ENCODE measurements at regions not wholly inside any gene's neighbourhood (a gene's known extent, or its start where the extent isn't known, plus 50 kb on each side); places are given as distances from the start of the nearest gene placed in this dataset.
"Not testable (repeated sequence)": the region's sequence is repeated elsewhere in the genome, so short reads cannot be mapped to it uniquely, and the experiment has no call there.

DNA sequence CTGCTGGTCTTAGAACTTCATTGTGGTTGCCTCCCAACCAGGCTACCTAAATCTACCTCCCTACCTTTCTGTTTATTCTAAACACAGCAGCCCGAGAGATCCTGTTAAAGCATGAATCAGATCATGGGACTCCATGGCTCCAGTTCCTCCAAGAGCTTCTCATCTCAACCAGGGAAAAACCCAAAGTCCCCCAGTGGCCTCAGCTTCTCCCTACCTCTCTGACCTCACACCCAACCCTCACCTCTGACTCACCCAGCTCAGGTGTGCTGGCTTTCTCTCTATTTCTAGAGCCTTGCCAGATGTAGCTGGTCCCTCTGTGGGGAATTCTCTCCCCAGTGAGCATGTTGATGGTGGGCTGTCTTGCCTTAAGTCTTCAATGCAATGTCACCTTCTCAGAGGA lies 93.8 kb upstream of the COPS8 start:
- no peak overlapping the region for H3K27ac Mint-ChIP-seq
- no peaks in the 10 kb centered on the region for H3K36me3 Mint-ChIP-seq
- H3K27me3 Mint-ChIP-seq, result peaks cover 67% of the 10 kb centered on the region
- no peak overlapping the region for H3K4me3 Mint-ChIP-seq
- ATAC-seq, result no peak
- H3K9me3 Mint-ChIP-seq, result no peaks in the 10 kb centered on the region
- H3K4me1 Mint-ChIP-seq, result no peaks in the 10 kb centered on the region

DNA sequence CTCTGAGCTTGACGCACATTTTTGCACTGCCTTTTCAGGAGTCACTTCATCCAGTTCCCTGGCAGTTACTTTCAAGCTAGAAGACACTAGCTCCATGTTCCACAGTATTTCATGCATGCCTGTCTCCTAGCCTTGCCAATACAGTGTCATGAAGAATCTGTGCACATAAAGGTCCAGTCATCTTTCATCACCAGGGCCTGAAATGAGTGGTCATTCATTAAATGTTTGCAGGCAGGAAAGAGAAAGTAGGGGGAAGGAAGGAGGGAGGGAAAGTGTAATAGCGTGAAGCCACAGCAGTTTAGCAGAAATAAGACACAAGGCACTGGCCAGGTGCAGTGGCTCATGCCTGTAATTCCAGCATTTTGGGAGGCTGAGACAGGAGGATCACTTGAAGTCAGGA lies 92.4 kb upstream of the COPS8 start:
- Mint-ChIP-seq H3K27me3 (peaks cover 74% of the 10 kb centered on the region), H3K4me3 (no peak overlapping the region), H3K27ac (no peak overlapping the region), H3K36me3 (no peaks in the 10 kb centered on the region), H3K4me1 (no peaks in the 10 kb centered on the region), H3K9me3 (no peaks in the 10 kb centered on the region)
- ATAC-seq, result no peak

DNA sequence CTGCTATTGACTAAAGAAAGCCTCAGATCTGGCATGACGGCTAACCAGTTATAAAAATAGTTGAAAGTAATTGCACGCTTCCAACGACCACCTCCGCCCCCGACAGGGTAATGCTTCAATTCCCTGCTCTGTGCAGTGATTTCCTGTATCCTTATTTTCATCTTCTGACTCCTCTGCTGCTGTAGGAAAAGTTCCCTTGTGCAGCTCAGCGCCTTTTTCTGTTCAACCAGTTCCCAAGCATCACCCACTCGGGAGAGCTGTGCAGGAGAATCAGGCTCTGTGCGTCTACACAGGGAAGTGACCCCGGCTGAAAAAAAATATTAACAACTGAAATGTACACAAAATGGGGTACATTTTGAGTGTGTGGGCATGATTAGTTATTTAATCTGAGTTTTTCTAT lies 91.3 kb upstream of the COPS8 start:
- H3K9me3 Mint-ChIP-seq, result no peaks in the 10 kb centered on the region
- no peak overlapping the region for H3K4me3 Mint-ChIP-seq
- peaks cover 71% of the 10 kb centered on the region for H3K27me3 Mint-ChIP-seq

GRCh38 chr2:236997069-236997715 lies 88.5 kb upstream of the COPS8 start:
- ATAC-seq, result no peak
- no peaks in the 10 kb centered on the region for H3K4me1 Mint-ChIP-seq
- H3K27ac Mint-ChIP-seq, result no peak overlapping the region
- peaks cover 67% of the 10 kb centered on the region for H3K27me3 Mint-ChIP-seq
- no peaks in the 10 kb centered on the region for H3K9me3 Mint-ChIP-seq
- H3K36me3 Mint-ChIP-seq, result no peaks in the 10 kb centered on the region
- no peak overlapping the region for H3K4me3 Mint-ChIP-seq

More for the DNA sequence above, 91.3 kb upstream of the COPS8 start:
- H3K4me1 Mint-ChIP-seq, result no peaks in the 10 kb centered on the region
- no peak for ATAC-seq
- H3K36me3 Mint-ChIP-seq, result no peaks in the 10 kb centered on the region
- H3K27ac Mint-ChIP-seq, result no peak overlapping the region

- Mint-ChIP-seq H3K27ac (no peak overlapping the region), H3K4me1 (no peaks in the 10 kb centered on the region), H3K27me3 (peaks cover 57% of the 10 kb centered on the region), H3K4me3 (no peak overlapping the region), H3K9me3 (no peaks in the 10 kb centered on the region), H3K36me3 (no peaks in the 10 kb centered on the region)
- no peak for ATAC-seq
Observed at GRCh38 chr2:236998236-236998635, 87.5 kb upstream of the COPS8 start.

DNA sequence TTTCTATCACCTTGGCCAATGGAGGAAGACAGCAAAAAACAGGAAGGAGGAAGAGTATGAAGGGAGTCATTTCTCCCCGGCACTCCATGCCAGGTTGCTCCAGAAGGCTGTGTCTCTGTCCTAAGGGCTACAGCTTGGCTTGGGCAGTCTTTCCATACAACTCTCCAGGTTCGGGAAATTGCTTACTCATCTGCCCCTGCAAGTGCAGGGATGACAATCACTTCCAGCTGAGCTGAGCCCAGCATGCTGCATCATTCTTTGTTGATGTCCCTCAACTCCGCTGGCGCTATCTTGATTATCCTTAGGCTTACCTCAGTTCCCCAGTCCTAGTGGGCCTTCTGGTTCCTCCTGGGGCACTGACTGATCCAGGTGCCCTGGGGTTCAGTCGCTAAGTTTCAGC lies 86.9 kb upstream of the COPS8 start:
- no peaks in the 10 kb centered on the region for H3K4me1 Mint-ChIP-seq
- H3K27ac Mint-ChIP-seq, result no peak overlapping the region
- H3K4me3 Mint-ChIP-seq, result no peak overlapping the region
- peaks cover 55% of the 10 kb centered on the region for H3K27me3 Mint-ChIP-seq
- H3K9me3 Mint-ChIP-seq, result no peaks in the 10 kb centered on the region
- H3K36me3 Mint-ChIP-seq, result no peaks in the 10 kb centered on the region
- no peak for ATAC-seq

- H3K27me3 Mint-ChIP-seq, result peaks cover 55% of the 10 kb centered on the region
- H3K9me3 Mint-ChIP-seq, result no peaks in the 10 kb centered on the region
- no peaks in the 10 kb centered on the region for H3K4me1 Mint-ChIP-seq
- ATAC-seq, result no peak
- H3K27ac Mint-ChIP-seq, result no peak overlapping the region
- H3K36me3 Mint-ChIP-seq, result no peaks in the 10 kb centered on the region
- H3K4me3 Mint-ChIP-seq, result no peak overlapping the region
Observed at GRCh38 chr2:237000481-237000880, 85.2 kb upstream of the COPS8 start.

DNA sequence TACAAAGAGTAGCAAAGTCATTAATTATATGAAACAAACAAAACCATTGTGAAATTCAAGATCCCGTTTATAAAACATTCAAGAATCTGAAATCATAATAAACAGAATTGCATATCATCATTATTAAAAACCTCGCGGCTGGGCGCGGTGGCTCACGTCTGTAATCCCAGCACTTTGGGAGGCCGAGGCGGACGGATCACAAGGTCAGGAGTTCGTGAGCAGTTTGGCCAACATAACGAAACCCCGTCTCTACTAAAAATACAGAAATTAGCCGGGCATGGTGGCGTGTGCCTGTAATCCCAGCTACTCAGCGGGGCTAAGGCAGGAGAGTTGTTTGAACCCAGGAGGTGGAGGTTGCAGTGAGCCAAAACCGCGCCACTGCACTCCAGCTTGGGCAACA lies 80.3 kb upstream of the COPS8 start:
- H3K27ac Mint-ChIP-seq, H3K4me3 Mint-ChIP-seq, ATAC-seq, H3K36me3 Mint-ChIP-seq, H3K9me3 Mint-ChIP-seq, H3K4me1 Mint-ChIP-seq: not testable (repeated sequence)
- peaks cover 31% of the 10 kb centered on the region for H3K27me3 Mint-ChIP-seq

GRCh38 chr2:237011206-237011795 lies 74.4 kb upstream of the COPS8 start:
- Mint-ChIP-seq H3K4me1 (no peaks in the 10 kb centered on the region), H3K27ac (no peak overlapping the region), H3K9me3 (no peaks in the 10 kb centered on the region), H3K27me3 (peaks cover 14% of the 10 kb centered on the region), H3K4me3 (no peak overlapping the region), H3K36me3 (no peaks in the 10 kb centered on the region)
- no peak for ATAC-seq

DNA sequence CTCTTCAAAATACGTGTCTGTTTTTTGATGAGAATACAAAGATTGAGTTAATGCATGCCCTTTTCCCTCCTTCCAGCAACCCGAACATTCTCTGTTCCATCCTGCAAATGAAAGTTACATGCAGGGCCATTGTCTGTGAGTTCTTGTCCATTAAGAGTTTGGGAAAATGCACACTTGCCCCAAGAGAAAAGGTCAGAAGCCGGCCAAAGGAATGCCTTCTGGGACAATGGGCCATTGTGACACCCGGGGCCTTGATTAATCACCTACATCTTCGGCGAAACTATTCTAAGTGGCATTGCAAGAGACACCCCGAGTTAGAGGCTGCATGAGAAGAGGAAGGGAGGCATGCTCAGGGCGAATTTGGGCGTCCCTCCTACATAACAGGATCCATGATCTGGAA lies 73.7 kb upstream of the COPS8 start:
- no peak overlapping the region for H3K4me3 Mint-ChIP-seq
- peaks cover 14% of the 10 kb centered on the region for H3K27me3 Mint-ChIP-seq
- no peaks in the 10 kb centered on the region for H3K36me3 Mint-ChIP-seq
- H3K27ac Mint-ChIP-seq, result no peak overlapping the region
- no peaks in the 10 kb centered on the region for H3K9me3 Mint-ChIP-seq
- ATAC-seq, result no peak
- no peaks in the 10 kb centered on the region for H3K4me1 Mint-ChIP-seq

- ATAC-seq, result no peak
- Mint-ChIP-seq H3K9me3 (no peaks in the 10 kb centered on the region), H3K36me3 (no peaks in the 10 kb centered on the region), H3K27me3 (peaks cover 14% of the 10 kb centered on the region), H3K4me3 (no peak overlapping the region), H3K27ac (no peak overlapping the region), H3K4me1 (no peaks in the 10 kb centered on the region)
Observed at GRCh38 chr2:237012577-237013267, 73.0 kb upstream of the COPS8 start.

DNA sequence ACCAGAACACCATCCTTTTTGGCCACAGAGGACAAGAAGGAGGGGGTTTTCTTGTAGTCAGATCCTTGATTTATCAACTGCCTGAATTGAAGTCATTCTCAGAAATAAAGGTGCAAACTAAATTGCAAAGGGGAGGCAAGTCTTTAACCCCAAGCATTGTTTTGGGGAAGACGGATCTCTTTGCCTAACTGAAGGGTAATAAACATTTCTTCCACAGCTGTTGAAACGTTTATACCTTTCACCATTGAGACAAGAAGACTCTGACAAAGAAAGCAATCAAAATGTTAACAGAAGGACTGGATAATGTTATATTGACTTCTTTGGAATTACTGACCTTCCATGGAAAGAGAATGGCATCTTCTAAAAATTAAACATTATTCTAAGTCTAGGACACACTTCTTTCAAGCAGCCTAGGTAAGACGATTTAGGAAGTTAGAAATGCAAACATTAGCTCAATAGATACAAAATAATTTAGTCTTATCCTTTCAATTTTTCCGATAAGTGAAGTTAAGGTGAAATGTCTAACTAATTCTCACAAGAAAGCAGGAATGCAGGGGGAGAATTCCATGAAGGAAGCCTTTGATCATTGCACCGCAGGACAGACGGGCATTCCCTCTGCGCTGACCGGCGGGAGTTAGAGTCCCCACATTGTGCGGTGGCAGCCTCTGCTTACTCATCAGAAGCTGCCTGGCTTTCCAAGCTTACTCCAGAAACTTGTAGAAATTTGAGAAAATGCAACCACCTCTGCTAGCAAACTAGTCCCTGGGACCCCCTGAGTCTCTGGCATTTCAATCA lies 69.4 kb upstream of the COPS8 start:
- Mint-ChIP-seq H3K4me3 (no peak overlapping the region), H3K27ac (no peak overlapping the region), H3K9me3 (no peaks in the 10 kb centered on the region), H3K36me3 (no peaks in the 10 kb centered on the region), H3K27me3 (no peaks in the 10 kb centered on the region), H3K4me1 (no peaks in the 10 kb centered on the region)
- peak; percentile 18 for ATAC-seq

GRCh38 chr2:237020090-237020489 lies 65.6 kb upstream of the COPS8 start:
- H3K27ac Mint-ChIP-seq, result no peak overlapping the region
- no peak overlapping the region for H3K4me3 Mint-ChIP-seq
- ATAC-seq, result no peak
- H3K9me3 Mint-ChIP-seq, result no peaks in the 10 kb centered on the region
- no peaks in the 10 kb centered on the region for H3K27me3 Mint-ChIP-seq
- no peaks in the 10 kb centered on the region for H3K36me3 Mint-ChIP-seq
- H3K4me1 Mint-ChIP-seq, result no peaks in the 10 kb centered on the region

GRCh38 chr2:237022533-237022932 lies 63.2 kb upstream of the COPS8 start:
- Mint-ChIP-seq H3K36me3 (no peaks in the 10 kb centered on the region), H3K27ac (no peak overlapping the region), H3K9me3 (no peaks in the 10 kb centered on the region), H3K27me3 (no peaks in the 10 kb centered on the region), H3K4me1 (no peaks in the 10 kb centered on the region), H3K4me3 (no peak overlapping the region)
- ATAC-seq, result no peak

GRCh38 chr2:237024255-237024654 lies 61.4 kb upstream of the COPS8 start:
- Mint-ChIP-seq H3K27ac (no peak overlapping the region), H3K4me3 (no peak overlapping the region), H3K27me3 (no peaks in the 10 kb centered on the region), H3K4me1 (no peaks in the 10 kb centered on the region), H3K9me3 (no peaks in the 10 kb centered on the region), H3K36me3 (no peaks in the 10 kb centered on the region)
- no peak for ATAC-seq
